Raji (cell line): ENCODE measurements at regions not wholly inside any gene's neighbourhood (a gene's known extent, or its start where the extent isn't known, plus 50 kb on each side); places are given as distances from the start of the nearest gene placed in this dataset.

Source experiments
- POLR2A ChIP-seq: IDR thresholded peaks from 2 replicates; pipeline ENCODE4 v1.6.1; 2011; ENCODE audit warnings: low read depth, low read length, control low read depth; ENCODE audit not compliant: insufficient read depth

DNA sequence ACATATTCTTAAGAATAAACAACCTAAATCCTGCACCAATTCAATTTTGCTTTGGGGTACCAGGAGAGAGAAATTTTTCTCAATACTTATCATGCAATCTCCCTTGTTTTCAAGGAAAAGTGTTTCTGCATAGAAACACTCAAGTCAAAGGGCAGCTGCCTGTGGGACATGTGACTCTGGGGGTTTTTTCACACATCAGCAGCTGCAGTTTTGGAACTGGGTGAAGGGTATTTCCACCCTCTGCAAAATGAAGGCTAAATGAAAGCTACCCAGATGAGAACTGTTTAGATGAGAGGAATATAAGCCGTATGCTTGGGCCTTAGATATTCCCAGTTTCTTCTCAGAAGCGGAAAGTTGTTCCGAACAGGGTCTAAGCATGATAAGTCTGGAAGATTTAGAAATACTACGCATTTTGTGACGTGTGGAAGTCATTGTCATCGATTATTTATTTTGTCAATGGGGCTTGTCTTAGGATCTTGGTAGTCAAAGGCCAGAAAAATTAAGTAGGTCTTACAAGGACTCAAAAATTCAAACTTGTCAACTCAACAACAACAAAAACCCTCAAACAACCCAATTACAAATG is 64.3 kb upstream of the BOD1 start:
- no peak for TF ChIP-seq POLR2A

DNA sequence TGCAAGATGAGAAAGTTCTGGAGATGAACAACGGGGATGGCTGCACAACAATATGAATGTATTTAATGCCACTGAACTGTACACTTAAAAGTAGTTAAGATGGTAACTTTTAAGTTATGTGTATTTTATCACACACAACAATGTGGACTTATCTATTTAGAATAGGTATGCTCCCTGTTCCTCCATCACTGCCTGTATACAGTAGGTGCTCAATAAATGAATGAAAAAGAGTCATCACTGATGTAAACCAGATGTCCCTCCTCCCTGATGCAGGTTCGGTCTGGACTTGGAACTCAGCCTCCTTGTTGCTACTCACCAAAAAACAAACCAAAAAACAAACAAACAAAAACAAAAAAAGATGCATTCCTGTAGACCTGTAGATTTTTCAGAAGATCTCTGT is 65.9 kb upstream of the BOD1 start:
- no peak for TF ChIP-seq POLR2A

DNA sequence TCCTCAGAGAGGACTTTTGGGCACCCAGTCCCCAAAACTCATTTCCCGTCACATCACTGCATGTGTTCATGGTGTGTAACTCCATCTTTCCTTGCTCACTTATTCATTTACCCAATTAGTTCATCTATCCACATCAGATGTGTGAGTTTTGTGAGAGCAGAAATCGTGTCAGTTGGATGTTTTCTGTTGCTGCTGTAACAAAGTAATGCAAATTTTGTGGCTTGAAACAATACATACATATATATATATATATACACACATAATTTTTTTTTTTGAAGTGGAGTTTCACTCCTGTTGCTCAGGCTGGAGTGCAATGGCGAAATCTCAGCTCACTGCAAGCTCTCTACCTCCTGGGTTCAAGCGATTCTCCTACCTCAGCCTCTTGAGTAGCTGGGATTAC is 70.5 kb upstream of the BOD1 start:
- TF ChIP-seq POLR2A, result no peak

DNA sequence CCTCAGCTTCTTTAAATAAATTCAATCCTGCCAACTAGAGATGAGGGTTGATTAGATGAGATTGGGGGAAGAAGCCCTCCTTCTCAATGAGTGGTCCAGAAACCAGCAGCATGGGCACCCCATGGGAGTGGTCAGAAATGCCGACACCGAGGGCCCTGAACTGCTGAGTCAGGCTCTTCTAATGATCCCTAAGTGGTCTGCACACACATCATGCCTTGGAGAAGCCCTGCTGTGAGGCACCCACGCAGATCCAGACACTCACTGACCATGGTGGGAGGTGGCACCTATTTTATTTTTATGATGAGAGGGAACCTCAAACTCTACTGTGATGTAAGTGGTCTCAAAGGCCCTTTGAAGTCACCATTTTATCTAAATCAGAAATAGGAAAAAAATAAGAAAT is 72.3 kb upstream of the BOD1 start:
- TF ChIP-seq POLR2A, result no peak

DNA sequence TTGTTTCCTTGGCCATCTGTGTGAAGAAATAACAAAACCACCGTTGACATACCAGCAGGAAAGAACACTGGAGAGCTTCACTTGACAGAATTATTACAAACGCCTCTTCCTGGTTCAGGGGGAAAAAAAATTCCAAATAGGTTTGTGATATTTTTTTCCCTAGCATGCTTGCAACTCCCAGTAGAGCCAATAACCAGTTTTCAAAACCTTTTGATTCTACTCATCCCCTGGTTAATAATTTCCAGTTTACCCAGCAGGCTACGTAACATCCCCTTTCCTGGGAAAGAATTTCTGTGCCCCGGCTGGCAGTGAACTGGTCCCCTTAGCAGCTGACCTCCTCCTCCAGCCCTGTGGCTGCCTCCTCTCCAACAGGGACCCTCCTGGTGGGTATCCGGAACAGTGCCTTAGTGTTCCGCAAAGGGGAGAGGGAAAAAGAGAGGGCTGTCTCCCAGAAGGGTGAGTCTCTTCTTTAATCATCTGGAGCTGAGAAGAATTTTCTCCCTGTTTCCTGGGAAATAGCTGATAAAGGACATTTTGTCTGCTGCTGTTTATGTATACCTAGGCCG is 72.8 kb upstream of the BOD1 start:
- no peak for TF ChIP-seq POLR2A

DNA sequence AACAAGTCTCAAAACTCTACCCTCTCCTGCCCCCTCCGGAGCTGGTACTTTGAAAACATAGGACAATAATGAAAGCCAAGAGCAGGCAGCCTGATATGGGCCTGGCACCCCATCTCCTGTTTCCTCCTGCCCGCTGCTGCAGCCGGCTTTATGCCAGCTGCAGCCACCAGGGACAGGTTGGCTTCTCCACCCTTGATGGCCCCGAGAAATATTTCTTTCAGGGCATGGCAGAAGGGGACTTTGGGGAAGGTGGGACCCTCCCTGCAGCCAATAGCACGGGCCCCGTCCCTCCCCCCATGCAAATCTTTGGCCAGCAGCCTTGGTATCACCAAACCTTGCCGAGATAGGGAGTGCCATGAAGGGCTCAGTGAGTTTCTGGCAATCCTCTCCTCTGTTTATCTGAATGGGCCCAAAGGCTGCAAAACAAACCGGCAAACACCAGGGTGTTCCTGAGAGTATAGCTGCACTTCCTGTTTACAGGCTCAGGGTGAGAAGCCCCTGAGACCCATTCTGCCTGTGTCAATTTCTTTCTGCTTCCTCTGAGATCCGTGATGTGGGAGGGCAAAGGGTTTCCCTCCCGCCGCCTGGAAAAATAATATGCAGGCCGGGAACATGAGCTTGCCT is 73.4 kb upstream of the BOD1 start:
- no peak for TF ChIP-seq POLR2A

DNA sequence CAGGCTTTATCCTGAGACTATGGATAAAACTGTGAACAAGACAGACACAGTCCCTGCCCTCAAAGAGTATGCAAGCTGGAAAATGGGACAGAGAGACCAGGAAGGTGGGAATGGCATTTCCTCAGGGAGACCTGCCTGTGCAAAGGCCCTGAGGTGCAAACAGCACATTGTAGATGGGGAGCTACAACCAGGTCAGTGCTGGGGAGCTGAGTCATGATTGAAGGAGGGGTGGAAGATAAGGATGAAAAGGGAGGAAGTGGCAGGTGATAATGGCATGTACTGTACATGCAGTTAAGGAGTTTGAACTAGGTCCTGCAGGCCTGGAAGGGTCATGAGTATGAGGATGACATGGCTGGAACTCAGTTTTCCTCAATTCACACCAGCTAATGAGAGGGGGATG is 75.5 kb upstream of the BOD1 start:
- TF ChIP-seq POLR2A, result no peak

DNA sequence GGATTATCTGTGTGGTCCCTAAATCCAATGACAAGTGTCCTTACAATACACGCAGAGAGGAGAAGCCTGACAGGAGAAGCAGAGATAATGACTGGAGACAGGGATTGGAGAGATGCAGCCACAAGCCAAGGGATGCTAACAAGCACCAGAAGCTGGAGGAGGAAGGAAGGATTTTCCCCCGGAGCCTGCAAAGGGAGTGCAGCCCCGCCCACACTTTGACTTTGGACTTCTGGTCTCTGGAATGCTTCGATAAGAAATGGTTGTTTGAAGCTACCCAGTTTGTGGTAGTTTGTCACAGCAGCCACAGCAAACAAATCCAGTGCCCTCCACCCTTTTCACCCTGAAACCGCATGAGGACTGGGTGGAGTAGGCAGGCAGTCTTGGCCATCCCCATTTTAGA is 77.2 kb upstream of the BOD1 start:
- TF ChIP-seq POLR2A, result no peak

DNA sequence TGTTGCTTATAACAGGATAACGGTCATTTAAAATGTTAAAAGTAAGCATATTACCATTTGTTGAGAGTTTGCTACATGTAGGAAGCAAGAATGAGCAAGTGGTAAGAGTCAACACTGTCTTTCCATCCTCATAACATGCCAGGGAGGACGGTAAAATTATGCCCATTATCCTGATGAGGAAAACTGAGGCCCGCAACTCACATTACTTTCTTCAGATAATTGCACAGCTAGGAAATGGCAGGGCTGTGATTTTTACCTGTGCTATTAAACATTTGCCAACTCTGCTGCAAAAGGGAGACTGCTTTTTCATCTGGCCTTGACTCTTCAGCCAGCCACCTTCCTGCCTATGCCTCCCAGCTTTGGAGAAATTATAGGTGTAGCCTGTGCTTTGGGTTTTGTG is 79.8 kb upstream of the BOD1 start:
- TF ChIP-seq POLR2A, result no peak

DNA sequence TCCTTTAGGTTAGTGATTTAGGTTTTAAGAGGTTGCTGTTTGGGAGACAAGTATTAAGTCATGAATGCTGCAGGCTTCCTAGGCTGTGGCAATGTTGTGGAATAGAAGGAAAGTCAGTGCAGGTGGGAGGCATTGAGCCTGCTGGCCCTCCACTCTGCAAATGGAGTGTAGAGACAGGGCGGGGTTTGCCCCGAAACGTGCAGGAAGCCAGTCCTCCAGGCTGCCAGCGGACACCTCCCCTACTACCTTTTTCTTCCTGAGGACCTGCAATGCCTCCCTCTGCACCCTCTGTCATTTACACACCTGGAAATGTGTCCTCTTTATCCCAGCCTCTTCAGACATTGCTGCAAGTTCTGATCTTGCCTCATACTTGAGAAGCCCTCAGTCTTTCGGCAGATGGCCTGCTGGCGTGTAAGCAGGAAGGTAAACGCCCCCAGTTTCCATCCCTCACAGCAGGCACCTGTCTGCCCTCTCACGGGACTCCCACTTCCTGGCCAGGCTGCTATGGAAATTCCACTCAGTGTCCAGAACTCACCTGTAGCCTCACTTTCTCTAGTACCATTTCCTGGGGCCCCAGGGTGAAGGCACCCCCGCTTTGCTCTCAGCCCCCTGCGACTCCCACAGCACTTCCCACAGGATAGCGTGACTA is 81.6 kb upstream of the BOD1 start:
- no peak for TF ChIP-seq POLR2A

DNA sequence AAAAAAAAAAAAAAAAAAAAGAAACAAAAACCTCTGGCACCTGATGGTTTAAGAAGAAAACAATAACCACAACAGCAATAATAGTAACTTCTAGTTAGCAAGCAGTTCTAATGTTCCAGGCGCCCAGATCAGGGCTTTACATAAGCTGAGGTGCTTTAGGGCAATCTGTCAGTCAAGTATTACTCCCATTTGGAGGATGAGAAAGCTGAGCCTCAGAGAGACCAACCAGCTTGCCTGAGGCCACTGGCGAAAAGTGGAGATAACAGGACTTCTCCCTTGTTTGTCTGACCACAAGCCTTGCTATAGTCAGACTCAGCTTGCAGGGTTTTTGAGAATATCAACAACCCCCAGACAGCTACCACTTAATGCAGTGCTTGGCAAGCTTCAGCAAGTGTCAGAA is 83.5 kb upstream of the BOD1 start:
- no peak for TF ChIP-seq POLR2A

DNA sequence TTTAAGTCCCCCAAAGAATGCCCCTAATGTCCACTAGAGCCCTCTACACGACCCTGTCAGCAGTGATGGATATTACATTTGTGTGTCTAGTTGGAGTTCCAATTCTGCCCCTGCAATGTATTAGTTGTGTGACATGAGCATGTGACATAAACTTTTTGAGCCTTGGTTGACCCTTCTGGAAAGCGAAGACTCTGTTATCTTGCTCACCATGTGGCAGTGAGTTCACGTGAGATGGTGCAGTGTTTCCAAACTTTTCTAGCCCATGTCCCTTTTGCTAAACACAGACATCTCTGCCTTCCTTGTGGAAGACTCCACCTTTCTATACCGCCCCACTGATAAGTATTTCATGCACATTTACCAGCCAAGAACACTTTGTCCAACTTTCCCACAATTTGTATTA is 87.0 kb upstream of the BOD1 start:
- no peak for TF ChIP-seq POLR2A

DNA sequence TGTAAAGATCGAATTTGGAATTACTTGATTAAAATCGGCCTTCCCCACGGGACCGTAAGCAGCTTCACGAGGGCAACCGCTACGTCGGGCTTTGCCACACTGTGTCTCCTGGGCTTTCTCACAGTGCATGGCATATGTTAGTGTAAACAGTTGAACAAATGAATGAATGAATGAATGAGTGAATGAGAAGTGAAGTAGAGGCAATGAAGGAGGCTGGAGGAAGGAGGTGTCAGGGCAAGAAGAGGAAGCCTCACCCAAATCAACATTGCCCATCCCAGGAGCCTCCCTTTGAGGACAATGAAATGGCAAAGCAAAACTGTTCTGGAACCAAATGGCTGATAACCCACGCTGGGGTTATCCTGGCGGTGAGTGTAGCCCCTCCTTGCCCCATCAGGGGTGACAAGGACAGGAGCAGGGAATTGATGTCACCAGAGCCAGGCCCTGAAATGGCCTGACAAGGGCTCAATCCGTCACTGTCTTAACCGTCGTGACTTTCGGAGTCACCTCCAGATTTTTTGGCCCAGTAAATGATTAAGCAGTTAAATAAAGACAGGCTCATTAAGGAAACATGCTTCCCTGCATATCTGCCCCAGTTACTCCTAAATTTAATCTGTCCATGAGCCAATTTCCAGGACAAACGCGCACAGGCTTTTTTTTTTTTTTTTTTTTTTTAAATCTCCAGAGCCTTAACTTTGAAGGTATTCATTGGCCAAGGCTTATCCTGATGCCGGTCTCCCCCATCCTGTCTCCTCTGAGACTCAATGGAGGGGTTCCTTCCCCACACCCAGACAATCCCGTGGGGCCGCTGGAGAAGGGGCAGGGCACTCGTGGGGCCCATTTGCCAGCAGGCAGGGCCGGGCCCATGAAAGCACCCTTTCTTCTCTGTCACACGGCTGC is 88.4 kb upstream of the BOD1 start:
- no peak for TF ChIP-seq POLR2A

DNA sequence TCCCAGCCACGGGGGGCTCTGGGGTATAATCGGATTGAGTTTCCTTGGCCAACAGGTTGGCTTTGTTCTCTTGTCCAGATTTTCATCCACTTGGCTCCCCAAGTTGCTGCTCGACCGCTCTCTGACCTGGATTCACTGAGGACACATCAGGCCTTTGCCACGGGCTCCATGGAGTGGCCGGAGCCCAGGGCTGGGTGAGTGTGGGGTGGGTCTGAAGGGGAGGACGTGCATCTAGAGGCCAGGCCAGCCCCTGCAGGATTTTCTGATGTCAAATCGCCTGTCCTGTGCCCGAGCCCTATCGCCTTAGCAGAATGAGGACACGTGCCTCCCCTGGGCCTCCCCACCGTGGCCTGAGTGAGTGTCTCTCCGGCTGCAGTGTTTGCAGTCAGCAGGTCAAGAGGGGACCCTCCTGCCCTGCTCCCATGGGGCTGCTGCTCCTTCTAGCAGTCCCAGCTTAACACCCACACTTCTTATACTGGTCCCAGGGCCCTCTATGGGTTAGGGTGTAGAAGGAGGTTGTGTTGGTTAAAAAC is 89.1 kb upstream of the BOD1 start:
- no peak for TF ChIP-seq POLR2A

DNA sequence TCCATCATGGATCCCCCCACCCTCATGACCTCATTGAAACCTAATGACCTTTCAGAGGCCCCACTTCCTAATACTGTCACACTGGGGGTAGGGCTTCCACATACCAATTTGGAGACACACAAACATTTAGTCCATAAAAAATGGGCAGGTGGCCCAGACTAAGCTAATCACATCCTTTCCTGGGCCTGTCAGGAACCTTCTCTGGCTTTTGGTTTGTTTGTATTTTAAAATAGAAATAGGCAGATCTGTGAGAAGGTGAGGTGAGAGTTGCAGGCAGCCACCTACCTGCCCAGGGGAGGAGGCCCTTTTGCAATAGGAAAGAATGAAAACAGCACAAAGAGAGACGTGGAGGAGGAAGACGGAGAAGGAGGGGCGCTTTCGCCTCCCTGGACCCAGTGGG is 90.2 kb upstream of the BOD1 start:
- TF ChIP-seq POLR2A, result no peak

DNA sequence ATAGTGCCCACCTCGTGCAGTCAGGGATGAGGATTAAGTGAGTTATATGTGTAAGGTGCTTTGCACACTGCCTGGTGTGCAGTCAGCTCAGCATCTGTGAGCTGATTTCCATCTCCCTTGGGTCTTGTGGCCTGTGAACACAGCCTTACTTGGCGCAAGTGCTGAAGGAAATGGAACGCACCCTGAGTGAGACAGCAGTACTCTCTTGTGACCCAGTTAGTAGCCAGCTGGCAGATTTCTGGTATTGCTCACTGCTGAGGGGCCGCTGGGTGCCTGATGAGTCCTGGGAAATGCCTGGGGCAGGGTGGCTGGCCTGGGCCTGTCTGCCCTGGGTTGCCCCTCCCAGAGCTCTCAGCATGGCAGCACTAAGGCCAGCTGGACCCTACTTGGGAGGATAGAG is 90.9 kb upstream of the BOD1 start:
- no peak for TF ChIP-seq POLR2A

DNA sequence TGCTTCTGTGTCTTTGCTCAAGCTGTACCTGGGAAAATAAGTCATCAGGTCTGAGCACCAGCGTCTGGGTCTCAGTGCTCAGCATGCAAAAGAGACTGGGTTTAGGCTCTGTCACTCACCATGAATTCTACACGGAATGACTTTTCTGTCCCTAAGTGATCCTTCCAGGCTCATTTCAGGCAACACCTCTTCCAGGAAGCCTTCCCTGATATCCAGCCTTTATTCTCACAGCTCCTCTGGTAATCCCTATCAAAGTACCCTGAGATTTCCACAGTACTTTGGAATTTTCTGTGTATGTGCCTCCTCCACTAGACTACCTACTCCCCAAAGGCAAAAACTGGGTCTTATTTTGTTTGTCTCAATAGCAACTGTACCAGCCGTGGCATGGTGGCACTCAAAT is 92.7 kb upstream of the BOD1 start:
- no peak for TF ChIP-seq POLR2A
